Lower lobe of right lung (tissue), 2 donors: ENCODE measurements at regions not wholly inside any gene's neighbourhood (a gene's known extent, or its start where the extent isn't known, plus 50 kb on each side); places are given as distances from the start of the nearest gene placed in this dataset.
A peak's percentile ranks its signal among the peaks of the same experiment; 100 is the strongest.

Experiments used
- ATAC-seq, 2 donors: fragments of 200-7000 bp; cut with Tn5 transposase; one replicate each; pipeline ENCODE4 v1.9.1; 2020 to 2022; ENCODE audit warnings: mild to moderate bottlenecking in 2 of 2, moderate library complexity in 2 of 2
- DNase-seq: peaks from one replicate; pipeline ENCODE4 v3.0.0-alpha.2; 2020
- H3K27ac ChIP-seq: fragments of 200-600 bp; one replicate; pipeline ENCODE4 v1.8.0; 2022
- H3K27me3 ChIP-seq: fragments of 200-600 bp; one replicate; pipeline ENCODE4 v1.8.0; 2022; ENCODE audit warnings: low read depth
- H3K36me3 ChIP-seq: fragments of 200-600 bp; one replicate; pipeline ENCODE4 v1.8.0; 2022; ENCODE audit warnings: mild to moderate bottlenecking
- H3K4me1 ChIP-seq: fragments of 200-600 bp; one replicate; pipeline ENCODE4 v1.8.0; 2022
- H3K4me3 ChIP-seq: fragments of 200-600 bp; one replicate; pipeline ENCODE4 v1.8.0; 2022; ENCODE audit warnings: mild to moderate bottlenecking
- H3K9me3 ChIP-seq: fragments of 200-600 bp; one replicate; pipeline ENCODE4 v1.8.0; 2022
- CTCF ChIP-seq: fragments of 200-600 bp; IDR thresholded peaks from one replicate; pipeline ENCODE4 v1.8.0; 2022; ENCODE audit warnings: antibody characterized with exemption, mild to moderate bottlenecking
- intact Hi-C: fragments of 100-400 bp; cut with DNase I; formaldehyde crosslinking; loops from one replicate; pipeline ENCODE4 v1.11.0; 2022
- donor health status: DM: no; HTN: yes; CAD: no; lungs with severe emphysema.

DNA sequence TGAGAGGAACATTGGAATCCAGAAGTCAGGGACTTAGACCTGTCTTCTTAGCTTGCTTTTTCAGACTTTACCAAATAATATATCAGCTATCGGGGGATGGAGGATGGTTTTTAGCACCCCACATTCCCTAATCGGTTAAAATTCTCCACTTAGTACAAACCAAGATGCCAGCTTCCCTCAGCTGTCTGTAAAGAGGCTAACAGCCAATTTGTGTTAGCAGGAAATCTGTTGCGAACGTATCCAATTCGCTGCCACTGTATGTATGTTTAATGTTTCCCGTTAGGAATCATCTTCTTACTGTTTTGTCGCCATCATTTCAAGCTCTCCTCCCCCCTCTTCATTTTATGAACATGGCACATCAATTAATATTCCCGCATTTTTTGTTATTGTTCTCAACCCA, 289.0 kb downstream of the BCL11B start:
- Histone ChIP-seq H3K9me3 (no peaks in the 10 kb centered on the region), H3K36me3 (no peaks in the 10 kb centered on the region), H3K4me1 (no peaks in the 10 kb centered on the region), H3K4me3 (no peak overlapping the region), H3K27me3 (no peaks in the 10 kb centered on the region), H3K27ac (no peak overlapping the region)
- no peak for TF ChIP-seq CTCF
- DNase-seq = no peak
- intact Hi-C loops = no loop called here
- ATAC-seq = no peak

- Histone ChIP-seq H3K36me3 (no peaks in the 10 kb centered on the region), H3K9me3 (no peaks in the 10 kb centered on the region), H3K4me3 (no peak overlapping the region), H3K27me3 (no peaks in the 10 kb centered on the region), H3K4me1 (no peaks in the 10 kb centered on the region), H3K27ac (no peak overlapping the region)
- ATAC-seq (peak in 1 of 2 donors; percentile 30), DNase-seq (no peak)
- TF ChIP-seq CTCF = no peak
- intact Hi-C loops = no loop called here
Measured at GRCh38 chr14:98984027-98984718, 287.8 kb downstream of the BCL11B start.

DNA sequence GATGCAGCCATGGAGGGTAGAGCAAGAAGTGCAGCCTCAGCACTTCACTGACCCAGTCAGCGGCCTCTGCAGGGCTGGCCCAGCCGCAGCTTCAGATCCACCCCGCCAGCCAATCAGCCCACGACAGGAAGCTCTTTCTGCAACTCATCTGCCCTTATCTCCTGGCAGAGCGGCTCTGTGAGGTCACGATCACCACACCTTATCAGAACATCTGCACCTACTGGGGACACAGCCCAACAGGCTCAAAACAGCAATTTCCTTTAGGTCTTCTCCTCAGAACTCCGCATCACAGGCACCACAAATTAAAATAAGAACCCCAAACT, 287.3 kb downstream of the BCL11B start:
- intact Hi-C loops = no loop called here
- DNase-seq (no peak), ATAC-seq (peak; percentile 67 to 71)
- Histone ChIP-seq H3K36me3 (no peaks in the 10 kb centered on the region), H3K4me1 (no peaks in the 10 kb centered on the region), H3K4me3 (no peak overlapping the region), H3K27ac (no peak overlapping the region), H3K9me3 (no peaks in the 10 kb centered on the region), H3K27me3 (no peaks in the 10 kb centered on the region)
- no peak for TF ChIP-seq CTCF

DNA sequence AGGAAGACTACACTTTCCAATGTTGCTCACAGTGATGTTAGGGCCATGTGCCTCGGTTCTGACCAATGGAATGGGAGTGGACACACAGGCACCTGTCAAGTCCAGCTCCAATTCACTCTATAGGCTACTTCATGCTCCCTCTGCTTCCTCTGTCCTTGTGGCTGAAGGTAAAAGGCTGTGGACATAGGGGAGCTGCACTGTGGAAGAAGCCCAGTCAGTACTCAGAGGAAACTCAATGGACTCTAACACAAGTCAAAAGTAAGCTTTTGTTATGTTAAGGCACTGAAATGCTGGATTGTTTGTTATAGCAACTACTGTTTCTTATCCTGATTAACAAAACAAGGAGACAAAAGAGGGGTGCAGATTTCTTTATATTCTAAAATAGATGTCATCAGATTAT, 278.2 kb downstream of the BCL11B start:
- Histone ChIP-seq H3K9me3 (no peaks in the 10 kb centered on the region), H3K27ac (no peak overlapping the region), H3K4me3 (no peak overlapping the region), H3K36me3 (no peaks in the 10 kb centered on the region), H3K4me1 (no peaks in the 10 kb centered on the region), H3K27me3 (no peaks in the 10 kb centered on the region)
- intact Hi-C loops = no loop called here
- no peak for TF ChIP-seq CTCF
- DNase-seq = no peak
- no peak for ATAC-seq

- intact Hi-C loops = no loop called here
- Histone ChIP-seq H3K27ac (no peak overlapping the region), H3K36me3 (no peaks in the 10 kb centered on the region), H3K4me1 (no peaks in the 10 kb centered on the region), H3K4me3 (no peak overlapping the region), H3K27me3 (no peaks in the 10 kb centered on the region), H3K9me3 (no peaks in the 10 kb centered on the region)
- TF ChIP-seq CTCF = no peak
- DNase-seq (no peak), ATAC-seq (no peak)
Measured at GRCh38 chr14:98994561-98994960, 277.4 kb downstream of the BCL11B start.
